Testis (tissue), 2 donors: ENCODE measurements at regions not wholly inside any gene's neighbourhood (a gene's known extent, or its start where the extent isn't known, plus 50 kb on each side); places are given as distances from the start of the nearest gene placed in this dataset.

Source experiments
- POLR2A ChIP-seq: fragments of 450-650 bp; IDR thresholded peaks from one replicate; pipeline ENCODE4 v1.6.1; 2017; ENCODE audit warnings: antibody characterized with exemption, mild to moderate bottlenecking, moderate library complexity
- TF ChIP-seq, protein P1 (sequence below), 3 experiments: fragments of 450-650 bp in 2 of 3; fragments of 200-600 bp in 1 of 3; sonication (generic) in 1 of 3; IDR thresholded peaks; one replicate each; pipeline ENCODE4 v1.5.1; 2016 to 2019; ENCODE audit warnings: antibody characterized with exemption in 3 of 3, mild to moderate bottlenecking in 2 of 3, moderate library complexity in 1 of 3

- no peak for TF ChIP-seq POLR2A
- TF ChIP-seq, protein P1, sequence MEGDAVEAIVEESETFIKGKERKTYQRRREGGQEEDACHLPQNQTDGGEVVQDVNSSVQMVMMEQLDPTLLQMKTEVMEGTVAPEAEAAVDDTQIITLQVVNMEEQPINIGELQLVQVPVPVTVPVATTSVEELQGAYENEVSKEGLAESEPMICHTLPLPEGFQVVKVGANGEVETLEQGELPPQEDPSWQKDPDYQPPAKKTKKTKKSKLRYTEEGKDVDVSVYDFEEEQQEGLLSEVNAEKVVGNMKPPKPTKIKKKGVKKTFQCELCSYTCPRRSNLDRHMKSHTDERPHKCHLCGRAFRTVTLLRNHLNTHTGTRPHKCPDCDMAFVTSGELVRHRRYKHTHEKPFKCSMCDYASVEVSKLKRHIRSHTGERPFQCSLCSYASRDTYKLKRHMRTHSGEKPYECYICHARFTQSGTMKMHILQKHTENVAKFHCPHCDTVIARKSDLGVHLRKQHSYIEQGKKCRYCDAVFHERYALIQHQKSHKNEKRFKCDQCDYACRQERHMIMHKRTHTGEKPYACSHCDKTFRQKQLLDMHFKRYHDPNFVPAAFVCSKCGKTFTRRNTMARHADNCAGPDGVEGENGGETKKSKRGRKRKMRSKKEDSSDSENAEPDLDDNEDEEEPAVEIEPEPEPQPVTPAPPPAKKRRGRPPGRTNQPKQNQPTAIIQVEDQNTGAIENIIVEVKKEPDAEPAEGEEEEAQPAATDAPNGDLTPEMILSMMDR (IDR thresholded peaks at IDR 0.05), result no peak
Observed at GRCh38 chr12:60225216-60226000, 629.6 kb downstream of the SLC16A7 start.
